NCI-H2227 (cell line): ENCODE measurements at regions not wholly inside any gene's neighbourhood (a gene's known extent, or its start where the extent isn't known, plus 50 kb on each side); places are given as distances from the start of the nearest gene placed in this dataset.

ENCODE experiments used
- DNase-seq: peaks from one replicate; lab custom pipeline; 2025; ENCODE audit not compliant: unreplicated experiment; lab: John Stamatoyannopoulos, UW

DNA sequence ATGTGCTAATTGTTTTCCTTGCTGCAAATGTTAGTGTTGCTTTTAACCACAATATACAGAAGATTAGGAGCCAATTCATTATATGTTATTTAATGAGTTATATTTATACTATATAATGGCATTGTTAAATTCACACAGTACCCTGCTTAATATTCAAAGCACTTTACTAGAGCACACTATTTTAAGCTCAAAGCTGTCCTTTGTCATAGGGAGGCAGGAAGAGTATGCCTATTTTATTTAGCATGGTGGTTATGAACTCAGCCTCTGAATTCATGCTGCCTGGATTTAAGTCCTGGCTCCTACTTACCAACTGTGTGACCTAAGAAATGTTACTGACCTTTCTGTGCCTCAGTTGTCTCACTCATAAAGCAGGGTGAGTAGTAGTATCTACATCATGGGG, 80.5 kb downstream of the FASTKD2 start:
- DNase-seq, result no peak

DNA sequence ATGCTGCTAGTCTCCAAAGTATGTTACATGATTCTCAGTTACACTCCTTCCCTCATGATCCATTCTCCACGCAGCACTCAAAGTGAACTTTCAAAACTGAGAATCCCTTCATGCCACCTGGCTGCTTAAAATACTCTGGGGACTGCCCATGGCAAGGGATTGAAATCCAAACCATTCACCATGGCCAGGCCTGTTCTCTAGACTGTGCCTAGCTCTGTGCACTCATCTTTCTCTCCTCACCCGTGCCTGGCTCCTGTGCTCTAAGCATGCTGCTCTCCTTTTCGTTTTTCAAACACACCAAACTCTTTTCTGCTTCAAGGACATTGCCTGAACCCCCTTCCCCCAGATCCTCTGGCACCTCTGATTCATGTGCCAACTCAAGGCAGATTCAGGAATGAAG, 80.9 kb downstream of the FASTKD2 start:
- DNase-seq, result no peak

DNA sequence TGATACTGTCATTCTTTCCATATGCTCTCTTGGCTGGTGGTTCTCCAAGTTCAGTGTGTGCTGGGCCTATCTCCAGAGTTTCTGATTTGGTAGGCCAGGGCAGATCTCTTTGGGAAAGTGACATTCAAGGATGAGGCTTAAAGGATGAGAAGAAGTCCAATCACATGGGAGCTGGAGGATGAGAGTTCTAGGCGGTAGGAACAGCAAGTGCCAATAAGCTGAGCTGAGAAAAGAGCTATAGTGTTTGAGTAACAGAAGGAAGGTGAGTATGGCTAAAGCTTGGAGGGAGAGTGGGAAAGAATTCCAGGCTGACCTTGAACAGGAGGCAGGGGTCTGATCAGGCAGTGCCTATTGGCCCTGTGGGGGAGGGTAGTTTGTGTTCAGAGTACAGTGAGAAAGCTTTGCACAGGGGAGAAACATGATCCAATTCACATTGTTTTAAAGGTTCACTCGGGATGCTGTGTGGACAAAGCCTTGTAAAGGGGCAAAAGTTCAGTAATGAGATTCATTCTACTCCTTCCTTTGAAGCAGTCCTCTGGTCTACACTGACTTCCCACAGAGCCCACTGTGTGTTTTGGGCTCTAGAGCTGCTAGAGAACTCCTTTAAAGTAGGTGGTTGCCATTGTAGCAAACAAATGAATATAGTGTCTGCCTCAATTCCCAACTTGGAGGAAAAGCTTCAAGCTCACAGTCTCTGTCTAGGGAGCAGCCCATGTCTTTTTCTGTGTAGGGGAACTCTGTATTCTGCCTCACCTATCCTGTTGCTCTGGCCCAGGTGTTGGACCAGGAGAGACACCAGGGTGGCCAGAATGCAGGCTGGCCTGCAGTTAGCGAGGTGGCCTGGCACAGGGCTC, 81.8 kb downstream of the FASTKD2 start:
- DNase-seq, result no peak

DNA sequence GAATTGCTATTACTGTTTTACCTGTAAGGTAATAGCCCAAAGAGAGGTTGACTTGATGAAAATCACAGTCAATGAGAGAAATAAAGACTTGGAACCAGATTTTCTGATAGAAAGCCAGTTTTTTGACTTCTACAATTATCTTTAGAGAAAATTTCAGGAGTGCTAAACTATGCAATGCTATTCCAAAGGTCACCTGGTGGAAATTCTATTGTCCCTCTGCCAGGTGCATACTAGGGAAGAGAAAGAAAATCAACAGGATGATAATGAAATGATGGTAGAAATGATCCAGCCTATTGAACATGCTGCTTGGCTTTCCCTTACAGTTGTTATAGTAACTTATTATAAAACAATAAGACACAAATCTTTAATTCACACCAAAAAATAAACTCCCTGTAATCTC, 85.0 kb downstream of the FASTKD2 start:
- DNase-seq, result no peak

- DNase-seq, result no peak
Measured at GRCh38 chr2:206851521-206851920, 86.1 kb downstream of the FASTKD2 start.

DNA sequence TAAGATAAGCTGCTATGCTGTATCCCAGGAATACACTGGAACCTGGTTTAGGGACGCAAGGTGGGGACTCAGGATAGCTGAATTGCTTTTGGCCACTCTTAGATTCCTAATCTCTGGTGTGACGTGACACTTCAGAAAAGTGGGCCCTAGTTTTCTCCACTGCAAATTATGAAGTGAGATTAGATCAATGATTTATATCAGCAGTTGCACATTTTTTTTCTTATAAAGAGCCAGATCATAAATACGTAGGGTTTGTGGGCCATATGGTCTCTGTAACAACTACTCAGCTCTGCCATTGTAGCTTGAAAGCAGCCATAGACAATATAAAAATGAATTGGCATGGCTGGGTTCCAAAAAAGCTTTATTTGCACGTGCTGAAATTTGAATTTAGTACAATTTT, 85.4 kb upstream of the CPO start:
- no peak for DNase-seq

- no peak for DNase-seq
Measured at GRCh38 chr2:206855585-206856433, 83.5 kb upstream of the CPO start.

GRCh38 chr2:206856513-206856912, 82.8 kb upstream of the CPO start:
- no peak for DNase-seq

GRCh38 chr2:206858687-206859329, 80.5 kb upstream of the CPO start:
- DNase-seq, result no peak

DNA sequence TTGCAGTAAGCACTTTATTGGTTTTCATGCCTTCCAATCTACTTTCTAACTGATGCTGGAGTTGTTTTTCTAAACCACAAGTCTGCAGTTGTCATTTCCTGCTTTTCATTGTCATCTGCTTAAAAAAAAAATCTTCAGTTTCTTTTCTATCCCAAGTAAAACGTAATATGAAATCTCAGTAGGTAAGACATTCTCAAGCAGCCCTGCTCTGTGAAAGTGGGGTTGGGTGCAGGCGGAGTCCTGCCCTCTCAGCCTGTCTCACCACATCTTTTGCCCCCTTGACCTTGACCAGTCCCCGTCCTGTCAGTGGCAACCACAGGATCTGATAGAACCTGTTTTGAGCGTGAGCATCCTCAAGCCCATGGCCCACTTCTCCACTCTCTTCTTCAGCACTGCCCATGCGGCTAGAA, 80.0 kb upstream of the CPO start:
- no peak for DNase-seq

- DNase-seq, result peak; percentile 55
Measured at GRCh38 chr2:206863196-206863595, 76.1 kb upstream of the CPO start.

- peak; percentile 41 for DNase-seq
Measured at GRCh38 chr2:206863716-206864115, 75.6 kb upstream of the CPO start.

GRCh38 chr2:206867006-206867405, 72.3 kb upstream of the CPO start:
- DNase-seq, result peak; percentile 83

- no peak for DNase-seq
Measured at GRCh38 chr2:206869824-206870495, 69.4 kb upstream of the CPO start.

DNA sequence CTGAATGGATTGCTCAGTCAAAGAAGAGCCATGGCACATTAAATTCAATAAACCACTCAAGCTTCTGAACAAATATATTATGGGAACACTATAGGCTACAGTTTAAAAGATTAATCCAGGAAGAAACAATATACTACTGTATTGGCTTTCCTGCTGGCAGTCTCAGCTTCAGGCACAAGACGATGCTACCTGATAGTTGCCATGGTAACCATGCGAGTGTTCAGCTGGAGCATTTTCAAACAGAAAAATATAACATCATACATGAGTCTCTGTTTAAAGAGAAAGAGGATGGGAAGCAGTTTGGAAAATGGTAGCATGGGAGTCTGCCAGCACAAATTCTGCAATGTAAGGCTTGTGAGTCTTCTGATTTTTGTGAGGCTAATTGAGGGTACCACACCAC, 65.9 kb upstream of the CPO start:
- peak; percentile 76 for DNase-seq

DNA sequence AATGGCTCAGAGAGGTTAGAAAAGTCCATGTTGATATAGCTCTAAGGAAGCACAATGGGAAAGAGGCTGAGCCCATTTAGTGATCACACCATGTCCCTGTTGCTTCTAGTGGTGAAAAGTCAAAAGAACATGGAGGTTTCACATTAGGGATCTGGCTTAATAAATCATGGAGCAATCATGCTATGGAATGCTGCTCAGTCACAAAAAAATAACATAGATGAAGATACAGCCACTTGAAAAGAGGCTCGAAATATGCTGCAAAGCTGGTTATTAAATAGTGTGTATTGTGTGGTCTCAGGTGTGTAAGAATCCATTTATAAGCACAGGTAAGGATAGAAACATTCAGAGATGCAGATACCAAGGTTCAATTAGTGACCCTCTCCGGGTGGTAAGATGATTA, 63.6 kb upstream of the CPO start:
- DNase-seq, result no peak

GRCh38 chr2:206876216-206876860, 63.0 kb upstream of the CPO start:
- DNase-seq, result peak; percentile 32

- DNase-seq, result no peak
Measured at GRCh38 chr2:206881708-206882410, 57.5 kb upstream of the CPO start.

GRCh38 chr2:206886696-206887095, 52.6 kb upstream of the CPO start:
- no peak for DNase-seq

DNA sequence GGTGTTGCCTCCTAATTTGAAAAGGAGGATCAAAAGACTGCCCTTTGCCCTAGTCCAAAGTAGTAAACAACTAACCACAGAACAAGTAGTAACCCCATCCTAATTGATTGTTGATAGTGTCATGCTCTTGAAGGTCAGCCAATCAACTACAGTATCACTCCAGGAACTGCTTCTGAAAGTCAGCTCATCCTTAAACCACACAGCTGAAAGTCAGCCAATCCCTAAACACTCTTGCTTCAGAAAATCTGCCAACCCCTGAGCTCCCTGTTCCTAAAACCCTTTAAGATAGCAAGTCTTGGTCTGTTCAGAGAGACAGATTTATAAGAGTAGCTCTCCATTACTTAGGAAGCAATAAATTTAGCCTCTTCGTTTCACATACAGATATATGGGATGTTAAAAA, 51.6 kb upstream of the CPO start:
- no peak for DNase-seq
